ENCODE measurements at regions not wholly inside any gene's neighbourhood (a gene's known extent, or its start where the extent isn't known, plus 50 kb on each side); places are given as distances from the start of the nearest gene placed in this dataset.
"Not testable (repeated sequence)": the region's sequence is repeated elsewhere in the genome, so short reads cannot be mapped to it uniquely, and the experiment has no call there.

GRCh38 chr13:43946281-43946680 is 66.6 kb downstream of the LACC1 start:
- TF ChIP-seq Cebpa-rat (IDR thresholded peaks at IDR 0.05) = no peak
- Histone ChIP-seq H4K20me1 (no peaks in the 10 kb centered on the region), H3K9me3 (replicated peaks in 1 of 11) (peaks cover 0 to 29% (median 5%) of the 10 kb centered on the region in 11 experiments; a peak in 9 of 22 replicates), H3K4me2 (no peak overlapping the region), H3K9ac (no peak overlapping the region), H3K27ac (no peak overlapping the region), H3K4me1 (no peaks in the 10 kb centered on the region), H3K36me3 (no peaks in the 10 kb centered on the region), H3K27me3 (peaks cover 0 to 23% (median 0%) of the 10 kb centered on the region in 11 experiments; a peak in 3 of 22 replicates), H3K4me3 (no peak overlapping the region)

GRCh38 chr13:43947897-43948458 is 68.3 kb downstream of the LACC1 start:
- no peak overlapping the region for H3K9ac ChIP-seq
- peaks cover 0 to 8% (median 0%) of the 10 kb centered on the region in 11 experiments; a peak in 2 of 22 replicates for H3K27me3 ChIP-seq
- no peaks in the 10 kb centered on the region for H4K20me1 ChIP-seq
- no peak overlapping the region for H3K4me3 ChIP-seq
- TF ChIP-seq Cebpa-rat (IDR thresholded peaks at IDR 0.05) = no peak
- no peak overlapping the region for H3K27ac ChIP-seq
- H3K36me3 ChIP-seq = no peaks in the 10 kb centered on the region
- H3K9me3 ChIP-seq (replicated peaks in 1 of 11) = peaks cover 0 to 15% (median 5%) of the 10 kb centered on the region in 11 experiments; a peak in 9 of 22 replicates
- no peaks in the 10 kb centered on the region for H3K4me1 ChIP-seq
- H3K4me2 ChIP-seq = no peak overlapping the region

- no peak overlapping the region for H3K27ac ChIP-seq
- no peaks in the 10 kb centered on the region for H3K4me1 ChIP-seq
- no peak for TF ChIP-seq Cebpa-rat (IDR thresholded peaks at IDR 0.05)
- no peak overlapping the region for H3K9ac ChIP-seq
- H3K4me3 ChIP-seq = no peak overlapping the region
- no peaks in the 10 kb centered on the region for H4K20me1 ChIP-seq
- peaks cover 0 to 2% (median 0%) of the 10 kb centered on the region in 11 experiments; a peak in 2 of 22 replicates for H3K9me3 ChIP-seq (replicated peaks in 1 of 11)
- no peak overlapping the region for H3K4me2 ChIP-seq
- H3K27me3 ChIP-seq = no peaks in the 10 kb centered on the region
- H3K36me3 ChIP-seq = no peaks in the 10 kb centered on the region
Measured at GRCh38 chr13:43953370-43953769, 73.7 kb downstream of the LACC1 start.

GRCh38 chr13:43956975-43957374 is 77.3 kb downstream of the LACC1 start:
- H3K9ac ChIP-seq; H3K9me3 ChIP-seq (replicated peaks in 1 of 11); H4K20me1 ChIP-seq; H3K27me3 ChIP-seq; H3K27ac ChIP-seq; H3K36me3 ChIP-seq; H3K4me2 ChIP-seq; H3K4me1 ChIP-seq; H3K4me3 ChIP-seq: not testable (repeated sequence)

DNA sequence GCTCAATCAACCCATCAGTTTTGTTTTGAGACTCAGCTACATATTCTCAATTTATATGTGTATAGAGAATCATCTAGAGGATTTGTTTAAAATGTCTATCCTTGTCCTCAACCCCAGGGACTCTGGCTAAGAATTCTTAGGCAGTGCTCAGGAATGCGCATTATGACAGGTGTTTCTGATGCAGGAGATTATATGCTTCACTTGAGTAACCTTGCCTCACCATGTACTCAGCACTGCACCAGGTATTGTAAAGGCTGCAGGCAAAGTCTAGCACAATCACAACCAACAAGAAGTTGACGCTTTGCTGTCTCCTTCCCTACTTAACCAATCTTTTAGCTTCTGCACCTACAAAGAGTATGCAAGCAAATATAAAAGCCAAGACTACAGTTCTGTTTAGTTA is 79.6 kb downstream of the LACC1 start:
- no peaks in the 10 kb centered on the region for H3K36me3 ChIP-seq

GRCh38 chr13:43961909-43962308 is 82.2 kb downstream of the LACC1 start:
- H4K20me1 ChIP-seq = no peaks in the 10 kb centered on the region
- H3K27ac ChIP-seq = no peak overlapping the region
- no peaks in the 10 kb centered on the region for H3K36me3 ChIP-seq
- H3K9me3 ChIP-seq (replicated peaks in 1 of 11) = 0 out of 22 replicates have a peak, but pooled peaks cover 0 to 7% (median 0%) of the 10 kb centered on the region in 11 experiments
- H3K4me1 ChIP-seq = no peaks in the 10 kb centered on the region
- no peak overlapping the region for H3K9ac ChIP-seq
- no peak overlapping the region for H3K4me2 ChIP-seq
- H3K4me3 ChIP-seq = no peak overlapping the region
- no peak for TF ChIP-seq Cebpa-rat (IDR thresholded peaks at IDR 0.05)
- H3K27me3 ChIP-seq = no peaks in the 10 kb centered on the region

More for the DNA sequence above, 79.6 kb downstream of the LACC1 start:
- 0 out of 22 replicates have a peak, but pooled peaks cover 0 to 7% (median 0%) of the 10 kb centered on the region in 11 experiments for H3K9me3 ChIP-seq (replicated peaks in 1 of 11)
- no peak overlapping the region for H3K4me3 ChIP-seq
- H3K27me3 ChIP-seq = no peaks in the 10 kb centered on the region
- H4K20me1 ChIP-seq = no peaks in the 10 kb centered on the region
- no peak overlapping the region for H3K4me2 ChIP-seq
- H3K4me1 ChIP-seq = no peaks in the 10 kb centered on the region
- no peak overlapping the region for H3K27ac ChIP-seq
- no peak overlapping the region for H3K9ac ChIP-seq
- no peak for TF ChIP-seq Cebpa-rat (IDR thresholded peaks at IDR 0.05)

DNA sequence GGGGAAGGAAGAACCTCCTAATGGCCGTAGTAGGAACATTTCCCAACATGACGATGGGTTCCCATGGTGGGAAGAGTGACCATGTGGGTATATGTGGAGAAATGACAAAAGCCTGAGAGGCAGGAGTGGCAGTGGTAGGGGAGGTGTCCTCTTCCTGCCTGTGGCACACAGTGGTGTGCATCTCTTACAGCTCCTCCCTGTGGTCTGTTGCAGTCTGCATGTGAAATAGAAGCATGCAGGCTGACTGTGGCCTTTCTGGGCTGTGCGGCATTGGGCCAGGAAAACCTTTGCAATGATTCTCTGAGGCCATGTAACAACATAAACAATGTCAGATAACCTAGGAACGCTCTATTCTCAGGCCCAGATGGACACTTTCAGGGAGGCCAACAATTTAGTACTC is 84.0 kb downstream of the LACC1 start:
- Histone ChIP-seq H3K36me3 (no peaks in the 10 kb centered on the region), H3K4me3 (no peak overlapping the region), H3K4me2 (no peak overlapping the region), H3K27ac (no peak overlapping the region), H3K4me1 (no peaks in the 10 kb centered on the region), H3K9ac (no peak overlapping the region), H4K20me1 (no peaks in the 10 kb centered on the region), H3K27me3 (no peaks in the 10 kb centered on the region), H3K9me3 (replicated peaks in 1 of 11) (peaks cover 7 to 15% (median 7%) of the 10 kb centered on the region in 11 experiments)
- TF ChIP-seq Cebpa-rat (IDR thresholded peaks at IDR 0.05) = no peak

GRCh38 chr13:43964698-43965458 is 85.2 kb downstream of the LACC1 start:
- H3K27ac ChIP-seq = no peak overlapping the region
- TF ChIP-seq Cebpa-rat (IDR thresholded peaks at IDR 0.05) = no peak
- no peaks in the 10 kb centered on the region for H3K4me1 ChIP-seq
- no peak overlapping the region for H3K9ac ChIP-seq
- H3K27me3 ChIP-seq = no peaks in the 10 kb centered on the region
- H3K9me3 ChIP-seq (replicated peaks in 1 of 11) = peaks cover 17 to 26% (median 19%) of the 10 kb centered on the region in 11 experiments
- H3K4me2 ChIP-seq = no peak overlapping the region
- H3K4me3 ChIP-seq = no peak overlapping the region
- no peaks in the 10 kb centered on the region for H3K36me3 ChIP-seq
- H4K20me1 ChIP-seq = no peaks in the 10 kb centered on the region

- no peaks in the 10 kb centered on the region for H3K36me3 ChIP-seq
- H3K4me3 ChIP-seq = no peak overlapping the region
- TF ChIP-seq Cebpa-rat (IDR thresholded peaks at IDR 0.05) = no peak
- no peaks in the 10 kb centered on the region for H4K20me1 ChIP-seq
- no peak overlapping the region for H3K4me2 ChIP-seq
- no peaks in the 10 kb centered on the region for H3K27me3 ChIP-seq
- peaks cover 21 to 26% (median 24%) of the 10 kb centered on the region in 11 experiments for H3K9me3 ChIP-seq (replicated peaks in 1 of 11)
- H3K27ac ChIP-seq = no peak overlapping the region
- H3K4me1 ChIP-seq = no peaks in the 10 kb centered on the region
- H3K9ac ChIP-seq = no peak overlapping the region
Measured at GRCh38 chr13:43965459-43965845, 85.7 kb downstream of the LACC1 start.

DNA sequence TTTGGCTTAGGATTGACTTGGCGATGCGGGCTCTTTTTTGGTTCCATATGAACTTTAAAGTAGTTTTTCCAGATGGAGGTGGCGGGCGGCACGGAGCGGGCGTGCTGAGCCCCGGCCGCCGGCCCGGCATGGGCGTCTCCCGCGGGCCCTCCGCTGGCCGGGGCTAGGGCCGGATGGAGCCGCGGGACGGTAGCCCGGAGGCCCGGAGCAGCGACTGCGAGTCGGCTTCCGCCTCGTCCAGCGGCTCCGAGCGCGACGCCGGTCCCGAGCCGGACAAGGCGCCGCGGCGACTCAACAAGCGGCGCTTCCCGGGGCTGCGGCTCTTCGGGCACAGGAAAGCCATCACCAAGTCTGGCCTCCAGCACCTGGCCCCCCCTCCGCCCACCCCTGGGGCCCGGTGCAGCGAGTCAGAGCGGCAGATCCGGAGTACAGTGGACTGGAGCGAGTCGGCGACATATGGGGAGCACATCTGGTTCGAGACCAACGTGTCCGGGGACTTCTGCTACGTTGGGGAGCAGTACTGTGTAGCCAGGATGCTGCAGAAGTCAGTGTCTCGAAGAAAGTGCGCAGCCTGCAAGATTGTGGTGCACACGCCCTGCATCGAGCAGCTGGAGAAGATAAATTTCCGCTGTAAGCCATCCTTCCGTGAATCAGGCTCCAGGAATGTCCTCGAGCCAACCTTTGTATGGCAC is 88.7 kb downstream of the LACC1 start:
- not testable (repeated sequence) for H3K27ac ChIP-seq, H3K36me3 ChIP-seq, H3K4me2 ChIP-seq, H4K20me1 ChIP-seq, H3K9ac ChIP-seq, H3K27me3 ChIP-seq, H3K4me1 ChIP-seq, H3K4me3 ChIP-seq
- H3K9me3 ChIP-seq (replicated peaks in 1 of 11) = peaks cover 21 to 33% (median 30%) of the 10 kb centered on the region in 11 experiments

DNA sequence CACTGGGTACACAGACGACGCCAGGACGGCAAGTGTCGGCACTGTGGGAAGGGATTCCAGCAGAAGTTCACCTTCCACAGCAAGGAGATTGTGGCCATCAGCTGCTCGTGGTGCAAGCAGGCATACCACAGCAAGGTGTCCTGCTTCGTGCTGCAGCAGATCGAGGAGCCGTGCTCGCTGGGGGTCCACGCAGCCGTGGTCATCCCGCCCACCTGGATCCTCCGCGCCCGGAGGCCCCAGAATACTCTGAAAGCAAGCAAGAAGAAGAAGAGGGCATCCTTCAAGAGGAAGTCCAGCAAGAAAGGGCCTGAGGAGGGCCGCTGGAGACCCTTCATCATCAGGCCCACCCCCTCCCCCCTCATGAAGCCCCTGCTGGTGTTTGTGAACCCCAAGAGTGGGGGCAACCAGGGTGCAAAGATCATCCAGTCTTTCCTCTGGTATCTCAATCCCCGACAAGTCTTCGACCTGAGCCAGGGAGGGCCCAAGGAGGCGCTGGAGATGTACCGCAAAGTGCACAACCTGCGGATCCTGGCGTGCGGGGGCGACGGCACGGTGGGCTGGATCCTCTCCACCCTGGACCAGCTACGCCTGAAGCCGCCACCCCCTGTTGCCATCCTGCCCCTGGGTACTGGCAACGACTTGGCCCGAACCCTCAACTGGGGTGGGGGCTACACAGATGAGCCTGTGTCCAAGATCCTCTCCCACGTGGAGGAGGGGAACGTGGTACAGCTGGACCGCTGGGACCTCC is 89.4 kb downstream of the LACC1 start:
- not testable (repeated sequence) for H3K4me1 ChIP-seq, H3K36me3 ChIP-seq, H4K20me1 ChIP-seq, H3K27ac ChIP-seq, H3K4me3 ChIP-seq, H3K9ac ChIP-seq, H3K4me2 ChIP-seq, H3K27me3 ChIP-seq
- peaks cover 21 to 33% (median 30%) of the 10 kb centered on the region in 11 experiments for H3K9me3 ChIP-seq (replicated peaks in 1 of 11)

DNA sequence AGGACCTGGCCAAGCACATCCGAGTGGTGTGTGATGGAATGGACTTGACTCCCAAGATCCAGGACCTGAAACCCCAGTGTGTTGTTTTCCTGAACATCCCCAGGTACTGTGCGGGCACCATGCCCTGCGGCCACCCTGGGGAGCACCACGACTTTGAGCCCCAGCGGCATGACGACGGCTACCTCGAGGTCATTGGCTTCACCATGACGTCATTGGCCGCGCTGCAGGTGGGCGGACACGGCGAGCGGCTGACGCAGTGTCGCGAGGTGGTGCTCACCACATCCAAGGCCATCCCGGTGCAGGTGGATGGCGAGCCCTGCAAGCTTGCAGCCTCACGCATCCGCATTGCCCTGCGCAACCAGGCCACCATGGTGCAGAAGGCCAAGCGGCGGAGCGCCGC is 90.2 kb downstream of the LACC1 start:
- H3K4me2 ChIP-seq, H3K4me3 ChIP-seq, H4K20me1 ChIP-seq, H3K36me3 ChIP-seq, H3K4me1 ChIP-seq, H3K9ac ChIP-seq, H3K27ac ChIP-seq, H3K27me3 ChIP-seq: not testable (repeated sequence)
- H3K9me3 ChIP-seq (replicated peaks in 1 of 11) = peaks cover 21 to 33% (median 30%) of the 10 kb centered on the region in 11 experiments
